ENCODE measurements at regions not wholly inside any gene's neighbourhood (a gene's known extent, or its start where the extent isn't known, plus 50 kb on each side); places are given as distances from the start of the nearest gene placed in this dataset.

DNA sequence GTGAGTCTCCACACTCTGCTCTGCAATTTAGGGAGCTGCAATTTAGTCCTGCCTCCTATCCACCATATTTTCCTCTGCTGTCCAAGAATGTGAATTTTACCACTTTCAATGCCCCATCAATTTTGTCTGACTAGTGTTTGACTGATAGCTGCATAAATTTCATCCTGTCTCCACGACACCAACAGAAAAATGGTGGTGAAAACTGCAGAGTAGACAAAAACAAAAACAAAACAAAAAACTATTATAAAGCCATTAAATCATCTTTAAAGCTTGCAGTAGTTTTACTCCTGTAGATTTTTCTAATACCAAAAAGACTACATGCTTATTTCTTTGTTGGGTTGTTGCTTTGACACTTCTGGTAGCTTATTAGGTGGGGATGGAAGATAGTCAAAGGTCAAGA is 322.0 kb downstream of the PAX1 start:
- H3K4me3 ChIP-seq, result no peak overlapping the region
- DNase-seq, result no peak
- no peaks in the 10 kb centered on the region for H3K36me3 ChIP-seq
- TF ChIP-seq POLR2A (IDR thresholded peaks at IDR 0.05), result no peak
- TF ChIP-seq, protein P1, sequence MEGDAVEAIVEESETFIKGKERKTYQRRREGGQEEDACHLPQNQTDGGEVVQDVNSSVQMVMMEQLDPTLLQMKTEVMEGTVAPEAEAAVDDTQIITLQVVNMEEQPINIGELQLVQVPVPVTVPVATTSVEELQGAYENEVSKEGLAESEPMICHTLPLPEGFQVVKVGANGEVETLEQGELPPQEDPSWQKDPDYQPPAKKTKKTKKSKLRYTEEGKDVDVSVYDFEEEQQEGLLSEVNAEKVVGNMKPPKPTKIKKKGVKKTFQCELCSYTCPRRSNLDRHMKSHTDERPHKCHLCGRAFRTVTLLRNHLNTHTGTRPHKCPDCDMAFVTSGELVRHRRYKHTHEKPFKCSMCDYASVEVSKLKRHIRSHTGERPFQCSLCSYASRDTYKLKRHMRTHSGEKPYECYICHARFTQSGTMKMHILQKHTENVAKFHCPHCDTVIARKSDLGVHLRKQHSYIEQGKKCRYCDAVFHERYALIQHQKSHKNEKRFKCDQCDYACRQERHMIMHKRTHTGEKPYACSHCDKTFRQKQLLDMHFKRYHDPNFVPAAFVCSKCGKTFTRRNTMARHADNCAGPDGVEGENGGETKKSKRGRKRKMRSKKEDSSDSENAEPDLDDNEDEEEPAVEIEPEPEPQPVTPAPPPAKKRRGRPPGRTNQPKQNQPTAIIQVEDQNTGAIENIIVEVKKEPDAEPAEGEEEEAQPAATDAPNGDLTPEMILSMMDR (IDR thresholded peaks at IDR 0.05), result no peak
- H3K27me3 ChIP-seq, result no peaks in the 10 kb centered on the region
- no peak overlapping the region for H3K27ac ChIP-seq
- no peaks in the 10 kb centered on the region for H3K9me3 ChIP-seq
- intact Hi-C loops (cut with DNase I; ENCODE audit: low total_unique reads), result no loop called here
- H3K4me1 ChIP-seq, result no peaks in the 10 kb centered on the region

DNA sequence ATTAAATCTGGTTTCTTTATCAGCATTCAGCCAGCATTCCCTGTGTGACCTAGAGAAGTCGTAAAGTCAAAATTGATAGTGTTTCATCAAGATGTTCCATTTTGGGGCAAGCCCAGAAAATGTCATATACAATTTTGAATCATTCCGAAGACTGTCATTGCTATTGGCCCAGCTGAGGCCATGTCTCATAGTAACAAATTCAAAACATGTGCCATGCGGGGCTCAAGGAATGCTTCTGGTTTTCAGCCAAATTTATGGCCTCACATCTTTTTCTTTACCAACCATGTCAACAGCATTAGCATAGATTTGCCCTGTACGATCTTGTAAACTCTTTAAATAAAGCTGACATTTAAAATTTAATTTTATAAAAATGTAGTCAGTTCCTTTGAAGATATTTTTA is 314.7 kb downstream of the PAX1 start:
- intact Hi-C loops (cut with DNase I; ENCODE audit: low total_unique reads), result no loop called here
- Histone ChIP-seq H3K27ac (no peak overlapping the region), H3K4me1 (no peaks in the 10 kb centered on the region), H3K36me3 (no peaks in the 10 kb centered on the region), H3K9me3 (no peaks in the 10 kb centered on the region), H3K4me3 (no peak overlapping the region), H3K27me3 (no peaks in the 10 kb centered on the region)
- no peak for DNase-seq
- no peak for TF ChIP-seq POLR2A (IDR thresholded peaks at IDR 0.05)
- TF ChIP-seq, protein P1 (IDR thresholded peaks at IDR 0.05), result no peak

DNA sequence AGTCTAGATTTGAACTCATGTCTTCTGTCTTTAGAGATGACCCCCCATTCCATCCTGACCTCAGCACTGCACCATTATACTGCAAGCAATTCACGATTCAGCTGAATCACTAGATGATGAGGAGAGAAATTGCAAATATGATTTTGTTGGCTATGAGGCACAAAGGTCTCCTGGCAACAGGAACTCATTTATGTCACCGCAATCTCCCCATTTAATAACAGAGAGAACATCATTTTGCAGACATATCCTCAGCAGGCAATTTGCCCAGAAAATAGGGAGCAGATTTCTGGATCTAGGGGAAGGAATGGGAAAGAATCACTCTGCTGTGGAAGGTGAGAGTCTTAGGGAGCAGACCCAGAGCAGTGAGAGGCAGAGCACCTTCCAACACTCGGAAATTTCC is 303.0 kb downstream of the PAX1 start:
- no peak for TF ChIP-seq POLR2A (IDR thresholded peaks at IDR 0.05)
- TF ChIP-seq, protein P1 (IDR thresholded peaks at IDR 0.05), result no peak
- intact Hi-C loops (cut with DNase I; ENCODE audit: low total_unique reads), result no loop called here
- no peaks in the 10 kb centered on the region for H3K4me1 ChIP-seq
- no peak for DNase-seq
- no peak overlapping the region for H3K4me3 ChIP-seq
- H3K36me3 ChIP-seq, result no peaks in the 10 kb centered on the region
- H3K27me3 ChIP-seq, result no peaks in the 10 kb centered on the region
- H3K9me3 ChIP-seq, result no peaks in the 10 kb centered on the region
- no peak overlapping the region for H3K27ac ChIP-seq

GRCh38 chr20:22006306-22006705 is 300.8 kb downstream of the PAX1 start:
- DNase-seq, result no peak
- H3K9me3 ChIP-seq, result no peaks in the 10 kb centered on the region
- H3K4me1 ChIP-seq, result no peaks in the 10 kb centered on the region
- H3K27ac ChIP-seq, result no peak overlapping the region
- no peak overlapping the region for H3K4me3 ChIP-seq
- no peaks in the 10 kb centered on the region for H3K36me3 ChIP-seq
- TF ChIP-seq POLR2A (IDR thresholded peaks at IDR 0.05), result no peak
- TF ChIP-seq, protein P1 (IDR thresholded peaks at IDR 0.05), result no peak
- no peaks in the 10 kb centered on the region for H3K27me3 ChIP-seq
- intact Hi-C loops (cut with DNase I; ENCODE audit: low total_unique reads), result no loop called here

DNA sequence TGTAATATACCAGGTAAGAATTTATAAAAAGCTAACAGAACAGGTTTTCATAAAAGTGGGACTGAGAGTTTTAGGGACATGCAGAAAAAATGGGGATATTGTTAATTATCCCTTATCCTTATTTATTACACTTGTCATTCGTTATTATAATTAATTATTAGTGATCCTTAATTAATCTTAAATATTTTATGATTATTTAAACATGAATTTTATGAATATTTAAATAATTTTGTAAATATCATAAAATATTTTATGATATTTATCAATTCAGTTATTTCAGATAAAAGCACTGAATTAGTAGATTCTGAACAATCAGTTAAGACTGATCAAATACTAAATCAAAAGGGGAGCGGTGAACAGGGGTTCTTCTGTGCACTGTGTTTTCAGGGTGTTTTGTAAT is 300.1 kb downstream of the PAX1 start:
- Histone ChIP-seq H3K4me1 (no peaks in the 10 kb centered on the region), H3K27me3 (no peaks in the 10 kb centered on the region), H3K9me3 (no peaks in the 10 kb centered on the region), H3K4me3 (no peak overlapping the region), H3K36me3 (no peaks in the 10 kb centered on the region), H3K27ac (no peak overlapping the region)
- intact Hi-C loops (cut with DNase I; ENCODE audit: low total_unique reads), result no loop called here
- DNase-seq, result no peak
- no peak for TF ChIP-seq POLR2A (IDR thresholded peaks at IDR 0.05)
- TF ChIP-seq, protein P1 (IDR thresholded peaks at IDR 0.05), result no peak
